MM.1S (cell line): ENCODE measurements at regions not wholly inside any gene's neighbourhood (a gene's known extent, or its start where the extent isn't known, plus 50 kb on each side); places are given as distances from the start of the nearest gene placed in this dataset.

ENCODE experiments used
- CTCF ChIP-seq: fragments of 300-600 bp; sonication (generic); IDR thresholded peaks from 2 replicates; pipeline ENCODE4 v1.5.1; 2016; ENCODE audit warnings: antibody characterized with exemption, low read length, mixed read lengths
- EZH2 ChIP-seq: fragments of 300-600 bp; sonication (generic); optimal IDR thresholded peaks from 2 replicates; pipeline ENCODE3; 2017; ENCODE audit warnings: low read depth, mild to moderate bottlenecking, antibody characterized with exemption, low read length, mixed read lengths

- TF ChIP-seq EZH2: no peak
- TF ChIP-seq CTCF: no peak
Measured at GRCh38 chr5:92471861-92472260, 1088.7 kb upstream of the ARRDC3 start.
